Suppressor macrophage treated with lipopolysaccharide for 1 hour (primary cell): ENCODE measurements at regions not wholly inside any gene's neighbourhood (a gene's known extent, or its start where the extent isn't known, plus 50 kb on each side); places are given as distances from the start of the nearest gene placed in this dataset.

Experiments used
- DNase-seq, 3 donors: peaks; one replicate each; pipeline ENCODE4 v3.0.0-alpha.2; 2020 to 2022

- DNase-seq = no peak
Observed at GRCh38 chr1:224505454-224506093, 71.0 kb upstream of the WDR26 start.

GRCh38 chr1:224506141-224506814 is 71.7 kb upstream of the WDR26 start:
- DNase-seq = no peak

- DNase-seq = no peak
Observed at GRCh38 chr1:224507771-224508523, 73.3 kb upstream of the WDR26 start.

- DNase-seq = peak; percentile 39 to 55 (median 45)
Observed at GRCh38 chr1:224509907-224510306, 75.3 kb upstream of the WDR26 start.

- no peak for DNase-seq
Observed at GRCh38 chr1:224510880-224511645, 76.5 kb upstream of the WDR26 start.

- no peak for DNase-seq
Observed at GRCh38 chr1:224512600-224513151, 78.1 kb upstream of the WDR26 start.

- no peak for DNase-seq
Observed at GRCh38 chr1:224513383-224513782, 78.8 kb upstream of the WDR26 start.

- DNase-seq = peak; percentile 87 to 95 (median 93)
Observed at GRCh38 chr1:224513787-224514209, 79.2 kb upstream of the WDR26 start.

GRCh38 chr1:224517171-224517570 is 82.6 kb upstream of the WDR26 start:
- DNase-seq = no peak

- peak in 2 of 3 donors; percentile 35 to 36 for DNase-seq
Observed at GRCh38 chr1:224518528-224518927, 83.9 kb upstream of the WDR26 start.

GRCh38 chr1:224519874-224520273 is 85.3 kb upstream of the WDR26 start:
- no peak for DNase-seq

GRCh38 chr1:224520808-224521207 is 86.2 kb upstream of the WDR26 start:
- DNase-seq = no peak

GRCh38 chr1:224521904-224522734 is 87.5 kb upstream of the WDR26 start:
- no peak for DNase-seq

GRCh38 chr1:224523676-224524075 is 89.1 kb upstream of the WDR26 start:
- no peak for DNase-seq

GRCh38 chr1:224524679-224525078 is 90.1 kb upstream of the WDR26 start:
- DNase-seq = no peak

GRCh38 chr1:224525411-224526040 is 90.6 kb upstream of the CNIH3 start:
- DNase-seq = no peak

GRCh38 chr1:224526771-224527170 is 89.3 kb upstream of the CNIH3 start:
- no peak for DNase-seq

GRCh38 chr1:224528900-224529299 is 87.2 kb upstream of the CNIH3 start:
- peak in 1 of 3 donors; percentile 37 for DNase-seq

GRCh38 chr1:224529844-224530243 is 86.3 kb upstream of the CNIH3 start:
- DNase-seq = no peak

- DNase-seq = no peak
Observed at GRCh38 chr1:224533517-224533916, 82.6 kb upstream of the CNIH3 start.

- DNase-seq = no peak
Observed at GRCh38 chr1:224534731-224535130, 81.4 kb upstream of the CNIH3 start.
